Activated CD4-positive, alpha-beta memory T cell treated with anti-CD3 and anti-CD28 coated beads, Interleukin-2, amount 10 ng/mL, durations not matched to agents 7 days and 5 days (primary cell): ENCODE measurements at regions not wholly inside any gene's neighbourhood (a gene's known extent, or its start where the extent isn't known, plus 50 kb on each side); places are given as distances from the start of the nearest gene placed in this dataset.

Experiments
- CTCF ChIA-PET: fragments of 350-600 bp; sonication (Branson Sonifier 250); formaldehyde crosslinking; loops from one replicate; lab custom pipeline; 2021; ENCODE audit warnings: antibody characterized with exemption, inconsistent platforms; lab: Charles Lee
- POLR2A ChIA-PET: fragments of 350-600 bp; sonication (Branson Sonifier 250); formaldehyde crosslinking; loops from one replicate; lab custom pipeline; 2021; ENCODE audit warnings: antibody characterized with exemption; lab: Charles Lee
- DNase-seq: peaks from one replicate; pipeline ENCODE4 v3.0.0-alpha.2; 2020
- H3K27ac Mint-ChIP-seq: one replicate; pipeline ENCODE4 v1.8.0; 2021; ENCODE audit warnings: mild to moderate bottlenecking, mixed read lengths
- H3K27me3 Mint-ChIP-seq: one replicate; pipeline ENCODE4 v1.8.0; 2021; ENCODE audit warnings: mixed read lengths
- H3K36me3 Mint-ChIP-seq: one replicate; pipeline ENCODE4 v1.8.0; 2021; ENCODE audit warnings: low read depth, mixed read lengths
- H3K4me1 Mint-ChIP-seq: one replicate; pipeline ENCODE4 v1.8.0; 2021; ENCODE audit warnings: mixed read lengths
- H3K4me3 Mint-ChIP-seq: one replicate; pipeline ENCODE4 v1.8.0; 2021; ENCODE audit warnings: mild to moderate bottlenecking, mixed read lengths
- H3K9me3 Mint-ChIP-seq: one replicate; pipeline ENCODE4 v1.8.0; 2021; ENCODE audit warnings: mixed read lengths

GRCh38 chr6:122286512-122286911, 112.9 kb upstream of the HSF2 start:
- Mint-ChIP-seq H3K9me3 (no peaks in the 10 kb centered on the region), H3K27ac (no peak overlapping the region), H3K36me3 (no peaks in the 10 kb centered on the region), H3K27me3 (no peaks in the 10 kb centered on the region), H3K4me1 (no peaks in the 10 kb centered on the region), H3K4me3 (no peak overlapping the region)
- ChIA-PET POLR2A (no interaction called here), CTCF (no interaction called here)
- DNase-seq, result no peak

- CTCF ChIA-PET, result interaction anchor here (0.8 kb wide), 1 partner anchor 17 kb away, joined by 3 read pairs; no protein-coding TSS in a partner anchor
- no peak for DNase-seq
- Mint-ChIP-seq H3K27ac (no peak overlapping the region), H3K27me3 (no peaks in the 10 kb centered on the region), H3K4me3 (no peak overlapping the region), H3K9me3 (no peaks in the 10 kb centered on the region), H3K36me3 (no peaks in the 10 kb centered on the region), H3K4me1 (no peaks in the 10 kb centered on the region)
- POLR2A ChIA-PET, result no interaction called here
These were observed 109.5 kb upstream of the HSF2 start for GRCh38 chr6:122289762-122290539.

- no peaks in the 10 kb centered on the region for H3K36me3 Mint-ChIP-seq
- ChIA-PET CTCF (no interaction called here), POLR2A (no interaction called here)
- no peak for DNase-seq
- no peak overlapping the region for H3K27ac Mint-ChIP-seq
- no peak overlapping the region for H3K4me3 Mint-ChIP-seq
- no peaks in the 10 kb centered on the region for H3K9me3 Mint-ChIP-seq
- no peaks in the 10 kb centered on the region for H3K27me3 Mint-ChIP-seq
- no peaks in the 10 kb centered on the region for H3K4me1 Mint-ChIP-seq
These were observed 102.4 kb upstream of the HSF2 start for GRCh38 chr6:122297010-122297409.

GRCh38 chr6:122302067-122302466, 97.4 kb upstream of the HSF2 start:
- CTCF ChIA-PET, result no interaction called here
- DNase-seq, result no peak
- H3K4me1 Mint-ChIP-seq, result no peaks in the 10 kb centered on the region

GRCh38 chr6:122307577-122307976, 91.9 kb upstream of the HSF2 start:
- no peaks in the 10 kb centered on the region for H3K36me3 Mint-ChIP-seq
- POLR2A ChIA-PET, result no interaction called here
- H3K27me3 Mint-ChIP-seq, result no peaks in the 10 kb centered on the region

More at GRCh38 chr6:122302067-122302466, 97.4 kb upstream of the HSF2 start:
- Mint-ChIP-seq H3K9me3 (no peaks in the 10 kb centered on the region), H3K27ac (no peak overlapping the region), H3K4me3 (no peak overlapping the region), H3K36me3 (no peaks in the 10 kb centered on the region), H3K27me3 (no peaks in the 10 kb centered on the region)
- POLR2A ChIA-PET, result no interaction called here

GRCh38 chr6:122308074-122308473, 91.4 kb upstream of the HSF2 start:
- Mint-ChIP-seq H3K27me3 (no peaks in the 10 kb centered on the region), H3K9me3 (no peaks in the 10 kb centered on the region), H3K36me3 (no peaks in the 10 kb centered on the region), H3K4me3 (no peak overlapping the region), H3K27ac (no peak overlapping the region), H3K4me1 (no peaks in the 10 kb centered on the region)
- CTCF ChIA-PET, result no interaction called here
- POLR2A ChIA-PET, result no interaction called here
- DNase-seq, result no peak

More at GRCh38 chr6:122307577-122307976, 91.9 kb upstream of the HSF2 start:
- no peaks in the 10 kb centered on the region for H3K4me1 Mint-ChIP-seq
- no peaks in the 10 kb centered on the region for H3K9me3 Mint-ChIP-seq
- H3K4me3 Mint-ChIP-seq, result no peak overlapping the region
- CTCF ChIA-PET, result no interaction called here
- H3K27ac Mint-ChIP-seq, result no peak overlapping the region
- no peak for DNase-seq

- no peak for DNase-seq
- POLR2A ChIA-PET, result no interaction called here
- no peaks in the 10 kb centered on the region for H3K4me1 Mint-ChIP-seq
- H3K4me3 Mint-ChIP-seq, result no peak overlapping the region
- H3K9me3 Mint-ChIP-seq, result no peaks in the 10 kb centered on the region
- H3K27ac Mint-ChIP-seq, result no peak overlapping the region
- CTCF ChIA-PET, result no interaction called here
- H3K27me3 Mint-ChIP-seq, result no peaks in the 10 kb centered on the region
- no peaks in the 10 kb centered on the region for H3K36me3 Mint-ChIP-seq
These were observed 83.6 kb upstream of the HSF2 start for GRCh38 chr6:122315842-122316241.

GRCh38 chr6:122322824-122323223, 76.6 kb upstream of the HSF2 start:
- DNase-seq, result no peak
- no peaks in the 10 kb centered on the region for H3K36me3 Mint-ChIP-seq
- POLR2A ChIA-PET, result no interaction called here
- H3K27me3 Mint-ChIP-seq, result no peaks in the 10 kb centered on the region
- H3K4me1 Mint-ChIP-seq, result peaks cover 11% of the 10 kb centered on the region
- H3K4me3 Mint-ChIP-seq, result peak overlapping the region; percentile 79
- peak overlapping the region; percentile 27 for H3K27ac Mint-ChIP-seq
- CTCF ChIA-PET, result no interaction called here
- no peaks in the 10 kb centered on the region for H3K9me3 Mint-ChIP-seq

- no peak for DNase-seq
- H3K27me3 Mint-ChIP-seq, result no peaks in the 10 kb centered on the region
- H3K36me3 Mint-ChIP-seq, result no peaks in the 10 kb centered on the region
- POLR2A ChIA-PET, result no interaction called here
- H3K4me3 Mint-ChIP-seq, result peak overlapping the region; percentile 79
- H3K27ac Mint-ChIP-seq, result no peak overlapping the region
- no peaks in the 10 kb centered on the region for H3K9me3 Mint-ChIP-seq
- peaks cover 11% of the 10 kb centered on the region for H3K4me1 Mint-ChIP-seq
- CTCF ChIA-PET, result no interaction called here
These were observed 76.1 kb upstream of the HSF2 start for GRCh38 chr6:122323361-122323760.

GRCh38 chr6:122330315-122330714, 69.1 kb upstream of the HSF2 start:
- H3K36me3 Mint-ChIP-seq, result no peaks in the 10 kb centered on the region
- no peak overlapping the region for H3K27ac Mint-ChIP-seq
- no peak for DNase-seq
- CTCF ChIA-PET, result no interaction called here
- no peaks in the 10 kb centered on the region for H3K27me3 Mint-ChIP-seq
- no peak overlapping the region for H3K4me3 Mint-ChIP-seq
- H3K4me1 Mint-ChIP-seq, result no peaks in the 10 kb centered on the region
- POLR2A ChIA-PET, result no interaction called here
- H3K9me3 Mint-ChIP-seq, result no peaks in the 10 kb centered on the region

GRCh38 chr6:122337645-122338044, 61.8 kb upstream of the HSF2 start:
- H3K27ac Mint-ChIP-seq, result no peak overlapping the region
- peaks cover 3% of the 10 kb centered on the region for H3K27me3 Mint-ChIP-seq
- H3K36me3 Mint-ChIP-seq, result no peaks in the 10 kb centered on the region
- POLR2A ChIA-PET, result no interaction called here
- CTCF ChIA-PET, result no interaction called here
- H3K4me3 Mint-ChIP-seq, result no peak overlapping the region
- H3K4me1 Mint-ChIP-seq, result no peaks in the 10 kb centered on the region
- DNase-seq, result no peak
- H3K9me3 Mint-ChIP-seq, result no peaks in the 10 kb centered on the region

GRCh38 chr6:122339661-122340060, 59.8 kb upstream of the HSF2 start:
- CTCF ChIA-PET, result no interaction called here
- Mint-ChIP-seq H3K36me3 (no peaks in the 10 kb centered on the region), H3K27me3 (peaks cover 6% of the 10 kb centered on the region), H3K4me1 (no peaks in the 10 kb centered on the region), H3K27ac (no peak overlapping the region), H3K4me3 (no peak overlapping the region), H3K9me3 (no peaks in the 10 kb centered on the region)
- no peak for DNase-seq
- POLR2A ChIA-PET, result no interaction called here

- no peak overlapping the region for H3K27ac Mint-ChIP-seq
- ChIA-PET POLR2A (no interaction called here), CTCF (no interaction called here)
- H3K4me3 Mint-ChIP-seq, result no peak overlapping the region
- H3K4me1 Mint-ChIP-seq, result no peaks in the 10 kb centered on the region
- no peaks in the 10 kb centered on the region for H3K36me3 Mint-ChIP-seq
- H3K27me3 Mint-ChIP-seq, result peaks cover 11% of the 10 kb centered on the region
- H3K9me3 Mint-ChIP-seq, result no peaks in the 10 kb centered on the region
- DNase-seq, result no peak
These were observed 52.2 kb upstream of the HSF2 start for GRCh38 chr6:122347280-122347679.

- DNase-seq, result no peak
- ChIA-PET CTCF (no interaction called here), POLR2A (no interaction called here)
- Mint-ChIP-seq H3K27ac (no peak overlapping the region), H3K4me1 (no peaks in the 10 kb centered on the region), H3K9me3 (no peaks in the 10 kb centered on the region), H3K27me3 (peaks cover 11% of the 10 kb centered on the region), H3K4me3 (no peak overlapping the region), H3K36me3 (no peaks in the 10 kb centered on the region)
These were observed 51.7 kb upstream of the HSF2 start for GRCh38 chr6:122347751-122348150.
